GM23338 (cell line): ENCODE measurements at regions not wholly inside any gene's neighbourhood (a gene's known extent, or its start where the extent isn't known, plus 50 kb on each side); places are given as distances from the start of the nearest gene placed in this dataset.

ENCODE experiments used
- ATAC-seq: fragments of 200-7000 bp; cut with Tn5 transposase; 3 replicates; pipeline ENCODE4 v1.9.1; 2020
- DNase-seq: peaks from one replicate; pipeline ENCODE4 v3.0.0-alpha.2; 2015; ENCODE audit warnings: low spot score
- H2AFZ ChIP-seq: fragments of 200-600 bp; sonication (generic); 2 replicates; pipeline ENCODE4 v1.8.0; 2016; ENCODE audit warnings: antibody characterized with exemption, mild to moderate bottlenecking, moderate library complexity
- H3F3A ChIP-seq: fragments of 200-600 bp; sonication (generic); replicated peaks from 2 replicates; pipeline ENCODE4 v1.8.0; 2017; ENCODE audit warnings: antibody characterized with exemption, mixed run types, low read depth
- H3K27ac ChIP-seq: fragments of 200-600 bp; sonication (generic); 2 replicates; pipeline ENCODE4 v1.6.1; 2016; ENCODE audit warnings: low read depth
- H3K27me3 ChIP-seq: fragments of 200-600 bp; sonication (generic); 2 replicates; pipeline ENCODE4 v1.8.0; 2016; ENCODE audit warnings: mild to moderate bottlenecking, mixed run types, moderate library complexity; ENCODE audit not compliant: insufficient read depth
- H3K36me3 ChIP-seq: fragments of 200-600 bp; sonication (generic); 2 replicates; pipeline ENCODE4 v1.8.0; 2016; ENCODE audit warnings: mild to moderate bottlenecking; ENCODE audit not compliant: insufficient read depth
- H3K4me1 ChIP-seq: fragments of 200-600 bp; sonication (generic); 2 replicates; pipeline ENCODE4 v1.8.0; 2016; ENCODE audit warnings: mild to moderate bottlenecking, moderate library complexity; ENCODE audit not compliant: insufficient read depth
- H3K4me2 ChIP-seq: fragments of 200-600 bp; sonication (generic); 2 replicates; pipeline ENCODE4 v1.7.1; 2017; ENCODE audit warnings: mixed run types
- H3K4me3 ChIP-seq: fragments of 200-600 bp; sonication (generic); 2 replicates; pipeline ENCODE4 v1.6.1; 2016; ENCODE audit warnings: mixed run types
- H3K79me2 ChIP-seq: fragments of 200-600 bp; sonication (generic); replicated peaks from 2 replicates; pipeline ENCODE4 v1.8.0; 2017; ENCODE audit warnings: mild to moderate bottlenecking; ENCODE audit not compliant: insufficient read depth
- H3K9me2 ChIP-seq: fragments of 200-600 bp; sonication (generic); 2 replicates; pipeline ENCODE4 v1.8.0; 2017; ENCODE audit not compliant: insufficient read depth
- H4K20me1 ChIP-seq: fragments of 200-600 bp; sonication (generic); replicated peaks from 2 replicates; pipeline ENCODE4 v1.8.0; 2017; ENCODE audit warnings: mild to moderate bottlenecking; ENCODE audit not compliant: insufficient read depth
- H3K27ac Mint-ChIP-seq: 2 replicates; pipeline ENCODE4 v1.8.0; 2020; ENCODE audit warnings: inconsistent platforms, mild to moderate bottlenecking, moderate library complexity, mixed read lengths
- H3K27me3 Mint-ChIP-seq: 3 replicates; pipeline ENCODE4 v1.8.0; 2022; ENCODE audit warnings: low read depth, mild to moderate bottlenecking, moderate library complexity, mixed read lengths, inconsistent platforms; ENCODE audit not compliant: insufficient read depth, poor library complexity
- H3K36me3 Mint-ChIP-seq: 3 replicates; pipeline ENCODE4 v1.8.0; 2021; ENCODE audit warnings: low read depth, mild to moderate bottlenecking, inconsistent platforms, moderate library complexity, mixed read lengths
- H3K4me1 Mint-ChIP-seq: 3 replicates; pipeline ENCODE4 v1.8.0; 2020; ENCODE audit warnings: mild to moderate bottlenecking, inconsistent platforms, mixed read lengths
- H3K4me3 Mint-ChIP-seq: 3 replicates; pipeline ENCODE4 v1.8.0; 2021; ENCODE audit warnings: moderate library complexity, mild to moderate bottlenecking, inconsistent platforms, mixed read lengths
- H3K9me3 Mint-ChIP-seq: 3 replicates; pipeline ENCODE4 v1.8.0; 2020; ENCODE audit warnings: moderate library complexity, mild to moderate bottlenecking, inconsistent platforms, mixed read lengths
- CREB1 ChIP-seq: fragments of 250-450 bp; sonication (Bioruptor Pico); IDR thresholded peaks from 2 replicates; pipeline ENCODE4 v1.5.0; 2020; ENCODE audit warnings: low read depth, mild to moderate bottlenecking, moderate library complexity
- CTCF ChIP-seq, 2 experiments: fragments of 200-600 bp in 1 of 2; sonication (generic) in 1 of 2; conservative IDR thresholded peaks; 2 replicates each; pipeline versions ENCODE4 v1.5.1 to v1.6.1; 2016 to 2017; ENCODE audit warnings: antibody characterized with exemption in 2 of 2, low read depth in 2 of 2, mild to moderate bottlenecking in 2 of 2, moderate library complexity in 1 of 2
- ETS1 ChIP-seq: IDR thresholded peaks from 2 replicates; pipeline ENCODE4 v1.6.1; 2016; ENCODE audit warnings: antibody characterized with exemption
- EZH2 ChIP-seq: fragments of 200-600 bp; sonication (generic); IDR thresholded peaks from one replicate; pipeline ENCODE4 v1.8.0; 2017; ENCODE audit warnings: antibody characterized with exemption, mild to moderate bottlenecking, low read depth; ENCODE audit not compliant: unreplicated experiment
- EZH2phosphoT487 ChIP-seq: fragments of 200-600 bp; sonication (generic); IDR thresholded peaks from one replicate; pipeline ENCODE4 v1.8.1; 2018; ENCODE audit warnings: antibody characterized with exemption; ENCODE audit not compliant: unreplicated experiment
- JUNB ChIP-seq: IDR thresholded peaks from one replicate; pipeline ENCODE4 v1.6.1; 2016; ENCODE audit warnings: antibody characterized with exemption; ENCODE audit not compliant: unreplicated experiment
- NANOG ChIP-seq: IDR thresholded peaks from 2 replicates; pipeline ENCODE4 v1.6.1; 2016; ENCODE audit warnings: antibody characterized with exemption, borderline replicate concordance
- POLR2AphosphoS5 ChIP-seq: IDR thresholded peaks from 2 replicates; pipeline ENCODE4 v1.6.1; 2016; ENCODE audit warnings: antibody characterized with exemption, low read depth
- STAT1 ChIP-seq: IDR thresholded peaks from one replicate; pipeline ENCODE4 v1.6.1; 2016; ENCODE audit warnings: antibody characterized with exemption; ENCODE audit not compliant: unreplicated experiment
- ZNF114 ChIP-seq: fragments of 250-450 bp; sonication (Bioruptor Pico); IDR thresholded peaks from 2 replicates; pipeline ENCODE4 v1.5.0; 2020; ENCODE audit warnings: mild to moderate bottlenecking, moderate library complexity
- ZNF331 ChIP-seq: fragments of 250-450 bp; sonication (Bioruptor Pico); IDR thresholded peaks from 2 replicates; pipeline ENCODE4 v1.5.0; 2020; ENCODE audit warnings: low read depth, mild to moderate bottlenecking, moderate library complexity
- TF ChIP-seq, protein P1 (sequence below): IDR thresholded peaks from one replicate; pipeline ENCODE4 v1.6.1; 2018; ENCODE audit warnings: antibody characterized with exemption; ENCODE audit not compliant: unreplicated experiment
- TF ChIP-seq, protein P2 (sequence below): fragments of 250-450 bp; sonication (Bioruptor Pico); IDR thresholded peaks from 2 replicates; pipeline ENCODE4 v1.5.0; 2020; ENCODE audit warnings: mild to moderate bottlenecking, moderate library complexity

DNA sequence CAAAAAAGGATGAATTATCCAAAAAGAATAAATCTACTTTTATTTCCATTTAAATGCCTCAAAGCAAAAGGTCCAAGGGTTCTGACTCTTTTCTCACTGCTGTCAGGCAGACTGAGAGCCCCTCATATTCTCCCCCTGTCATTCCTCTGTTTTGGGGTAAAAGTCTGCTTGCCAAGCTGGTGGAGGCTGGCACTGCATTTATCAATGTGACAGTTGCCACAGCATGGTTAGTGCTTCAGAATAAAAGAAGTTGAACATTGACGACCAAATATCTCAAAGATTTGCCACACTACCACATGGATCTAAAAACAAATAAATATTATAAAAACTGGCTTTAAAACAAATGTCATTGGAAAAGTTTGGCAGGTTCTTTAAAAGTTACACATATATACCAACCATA is 89.2 kb upstream of the SNRK start:
- Histone ChIP-seq H3K79me2 (no peaks in the 10 kb centered on the region), H3F3A (no peaks in the 10 kb centered on the region), H3K27me3 (no peaks in the 10 kb centered on the region), H3K9me2 (no peaks in the 10 kb centered on the region), H2AFZ (no peak overlapping the region), H3K4me2 (no peak overlapping the region), H3K36me3 (no peaks in the 10 kb centered on the region), H4K20me1 (no peaks in the 10 kb centered on the region), H3K4me3 (no peak overlapping the region), H3K4me1 (no peaks in the 10 kb centered on the region), H3K27ac (no peak overlapping the region)
- ATAC-seq (no peak), DNase-seq (no peak)
- H3K27ac Mint-ChIP-seq = no peak overlapping the region
- no peaks in the 10 kb centered on the region for H3K36me3 Mint-ChIP-seq
- H3K9me3 Mint-ChIP-seq = peaks cover 10% of the 10 kb centered on the region
- H3K4me1 Mint-ChIP-seq = no peaks in the 10 kb centered on the region
- TF ChIP-seq STAT1 = no peak
- TF ChIP-seq EZH2 = no peak
- no peak for TF ChIP-seq CTCF (conservative IDR thresholded peaks at IDR 0.05; ENCODE audit: low read depth in 2 of 2)
- TF ChIP-seq NANOG = no peak
- TF ChIP-seq, protein P1, sequence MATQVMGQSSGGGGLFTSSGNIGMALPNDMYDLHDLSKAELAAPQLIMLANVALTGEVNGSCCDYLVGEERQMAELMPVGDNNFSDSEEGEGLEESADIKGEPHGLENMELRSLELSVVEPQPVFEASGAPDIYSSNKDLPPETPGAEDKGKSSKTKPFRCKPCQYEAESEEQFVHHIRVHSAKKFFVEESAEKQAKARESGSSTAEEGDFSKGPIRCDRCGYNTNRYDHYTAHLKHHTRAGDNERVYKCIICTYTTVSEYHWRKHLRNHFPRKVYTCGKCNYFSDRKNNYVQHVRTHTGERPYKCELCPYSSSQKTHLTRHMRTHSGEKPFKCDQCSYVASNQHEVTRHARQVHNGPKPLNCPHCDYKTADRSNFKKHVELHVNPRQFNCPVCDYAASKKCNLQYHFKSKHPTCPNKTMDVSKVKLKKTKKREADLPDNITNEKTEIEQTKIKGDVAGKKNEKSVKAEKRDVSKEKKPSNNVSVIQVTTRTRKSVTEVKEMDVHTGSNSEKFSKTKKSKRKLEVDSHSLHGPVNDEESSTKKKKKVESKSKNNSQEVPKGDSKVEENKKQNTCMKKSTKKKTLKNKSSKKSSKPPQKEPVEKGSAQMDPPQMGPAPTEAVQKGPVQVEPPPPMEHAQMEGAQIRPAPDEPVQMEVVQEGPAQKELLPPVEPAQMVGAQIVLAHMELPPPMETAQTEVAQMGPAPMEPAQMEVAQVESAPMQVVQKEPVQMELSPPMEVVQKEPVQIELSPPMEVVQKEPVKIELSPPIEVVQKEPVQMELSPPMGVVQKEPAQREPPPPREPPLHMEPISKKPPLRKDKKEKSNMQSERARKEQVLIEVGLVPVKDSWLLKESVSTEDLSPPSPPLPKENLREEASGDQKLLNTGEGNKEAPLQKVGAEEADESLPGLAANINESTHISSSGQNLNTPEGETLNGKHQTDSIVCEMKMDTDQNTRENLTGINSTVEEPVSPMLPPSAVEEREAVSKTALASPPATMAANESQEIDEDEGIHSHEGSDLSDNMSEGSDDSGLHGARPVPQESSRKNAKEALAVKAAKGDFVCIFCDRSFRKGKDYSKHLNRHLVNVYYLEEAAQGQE = no peak
- TF ChIP-seq, protein P2, sequence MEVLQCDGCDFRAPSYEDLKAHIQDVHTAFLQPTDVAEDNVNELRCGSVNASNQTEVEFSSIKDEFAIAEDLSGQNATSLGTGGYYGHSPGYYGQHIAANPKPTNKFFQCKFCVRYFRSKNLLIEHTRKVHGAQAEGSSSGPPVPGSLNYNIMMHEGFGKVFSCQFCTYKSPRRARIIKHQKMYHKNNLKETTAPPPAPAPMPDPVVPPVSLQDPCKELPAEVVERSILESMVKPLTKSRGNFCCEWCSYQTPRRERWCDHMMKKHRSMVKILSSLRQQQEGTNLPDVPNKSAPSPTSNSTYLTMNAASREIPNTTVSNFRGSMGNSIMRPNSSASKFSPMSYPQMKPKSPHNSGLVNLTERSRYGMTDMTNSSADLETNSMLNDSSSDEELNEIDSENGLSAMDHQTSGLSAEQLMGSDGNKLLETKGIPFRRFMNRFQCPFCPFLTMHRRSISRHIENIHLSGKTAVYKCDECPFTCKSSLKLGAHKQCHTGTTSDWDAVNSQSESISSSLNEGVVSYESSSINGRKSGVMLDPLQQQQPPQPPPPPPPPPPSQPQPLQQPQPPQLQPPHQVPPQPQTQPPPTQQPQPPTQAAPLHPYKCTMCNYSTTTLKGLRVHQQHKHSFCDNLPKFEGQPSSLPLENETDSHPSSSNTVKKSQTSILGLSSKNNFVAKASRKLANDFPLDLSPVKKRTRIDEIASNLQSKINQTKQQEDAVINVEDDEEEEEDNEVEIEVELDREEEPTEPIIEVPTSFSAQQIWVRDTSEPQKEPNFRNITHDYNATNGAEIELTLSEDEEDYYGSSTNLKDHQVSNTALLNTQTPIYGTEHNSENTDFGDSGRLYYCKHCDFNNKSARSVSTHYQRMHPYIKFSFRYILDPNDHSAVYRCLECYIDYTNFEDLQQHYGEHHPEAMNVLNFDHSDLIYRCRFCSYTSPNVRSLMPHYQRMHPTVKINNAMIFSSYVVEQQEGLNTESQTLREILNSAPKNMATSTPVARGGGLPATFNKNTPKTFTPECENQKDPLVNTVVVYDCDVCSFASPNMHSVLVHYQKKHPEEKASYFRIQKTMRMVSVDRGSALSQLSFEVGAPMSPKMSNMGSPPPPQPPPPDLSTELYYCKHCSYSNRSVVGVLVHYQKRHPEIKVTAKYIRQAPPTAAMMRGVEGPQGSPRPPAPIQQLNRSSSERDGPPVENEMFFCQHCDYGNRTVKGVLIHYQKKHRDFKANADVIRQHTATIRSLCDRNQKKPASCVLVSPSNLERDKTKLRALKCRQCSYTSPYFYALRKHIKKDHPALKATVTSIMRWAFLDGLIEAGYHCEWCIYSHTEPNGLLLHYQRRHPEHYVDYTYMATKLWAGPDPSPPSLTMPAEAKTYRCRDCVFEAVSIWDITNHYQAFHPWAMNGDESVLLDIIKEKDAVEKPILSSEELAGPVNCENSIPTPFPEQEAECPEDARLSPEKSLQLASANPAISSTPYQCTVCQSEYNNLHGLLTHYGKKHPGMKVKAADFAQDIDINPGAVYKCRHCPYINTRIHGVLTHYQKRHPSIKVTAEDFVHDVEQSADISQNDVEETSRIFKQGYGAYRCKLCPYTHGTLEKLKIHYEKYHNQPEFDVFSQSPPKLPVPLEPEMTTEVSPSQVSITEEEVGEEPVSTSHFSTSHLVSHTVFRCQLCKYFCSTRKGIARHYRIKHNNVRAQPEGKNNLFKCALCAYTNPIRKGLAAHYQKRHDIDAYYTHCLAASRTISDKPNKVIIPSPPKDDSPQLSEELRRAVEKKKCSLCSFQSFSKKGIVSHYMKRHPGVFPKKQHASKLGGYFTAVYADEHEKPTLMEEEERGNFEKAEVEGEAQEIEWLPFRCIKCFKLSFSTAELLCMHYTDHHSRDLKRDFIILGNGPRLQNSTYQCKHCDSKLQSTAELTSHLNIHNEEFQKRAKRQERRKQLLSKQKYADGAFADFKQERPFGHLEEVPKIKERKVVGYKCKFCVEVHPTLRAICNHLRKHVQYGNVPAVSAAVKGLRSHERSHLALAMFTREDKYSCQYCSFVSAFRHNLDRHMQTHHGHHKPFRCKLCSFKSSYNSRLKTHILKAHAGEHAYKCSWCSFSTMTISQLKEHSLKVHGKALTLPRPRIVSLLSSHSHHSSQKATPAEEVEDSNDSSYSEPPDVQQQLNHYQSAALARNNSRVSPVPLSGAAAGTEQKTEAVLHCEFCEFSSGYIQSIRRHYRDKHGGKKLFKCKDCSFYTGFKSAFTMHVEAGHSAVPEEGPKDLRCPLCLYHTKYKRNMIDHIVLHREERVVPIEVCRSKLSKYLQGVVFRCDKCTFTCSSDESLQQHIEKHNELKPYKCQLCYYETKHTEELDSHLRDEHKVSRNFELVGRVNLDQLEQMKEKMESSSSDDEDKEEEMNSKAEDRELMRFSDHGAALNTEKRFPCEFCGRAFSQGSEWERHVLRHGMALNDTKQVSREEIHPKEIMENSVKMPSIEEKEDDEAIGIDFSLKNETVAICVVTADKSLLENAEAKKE (CRISPR knock-in tag) = no peak
- TF ChIP-seq ZNF114 = no peak
- no peak for TF ChIP-seq CREB1
- no peak for TF ChIP-seq JUNB
- TF ChIP-seq POLR2AphosphoS5 = no peak
- no peak for TF ChIP-seq EZH2phosphoT487
- no peak for TF ChIP-seq ZNF331 (CRISPR knock-in tag)
- TF ChIP-seq ETS1 = no peak
- H3K4me3 Mint-ChIP-seq = no peak overlapping the region
- H3K27me3 Mint-ChIP-seq = peaks cover 5% of the 10 kb centered on the region
